ENCODE measurements at regions not wholly inside any gene's neighbourhood (a gene's known extent, or its start where the extent isn't known, plus 50 kb on each side); places are given as distances from the start of the nearest gene placed in this dataset.

DNA sequence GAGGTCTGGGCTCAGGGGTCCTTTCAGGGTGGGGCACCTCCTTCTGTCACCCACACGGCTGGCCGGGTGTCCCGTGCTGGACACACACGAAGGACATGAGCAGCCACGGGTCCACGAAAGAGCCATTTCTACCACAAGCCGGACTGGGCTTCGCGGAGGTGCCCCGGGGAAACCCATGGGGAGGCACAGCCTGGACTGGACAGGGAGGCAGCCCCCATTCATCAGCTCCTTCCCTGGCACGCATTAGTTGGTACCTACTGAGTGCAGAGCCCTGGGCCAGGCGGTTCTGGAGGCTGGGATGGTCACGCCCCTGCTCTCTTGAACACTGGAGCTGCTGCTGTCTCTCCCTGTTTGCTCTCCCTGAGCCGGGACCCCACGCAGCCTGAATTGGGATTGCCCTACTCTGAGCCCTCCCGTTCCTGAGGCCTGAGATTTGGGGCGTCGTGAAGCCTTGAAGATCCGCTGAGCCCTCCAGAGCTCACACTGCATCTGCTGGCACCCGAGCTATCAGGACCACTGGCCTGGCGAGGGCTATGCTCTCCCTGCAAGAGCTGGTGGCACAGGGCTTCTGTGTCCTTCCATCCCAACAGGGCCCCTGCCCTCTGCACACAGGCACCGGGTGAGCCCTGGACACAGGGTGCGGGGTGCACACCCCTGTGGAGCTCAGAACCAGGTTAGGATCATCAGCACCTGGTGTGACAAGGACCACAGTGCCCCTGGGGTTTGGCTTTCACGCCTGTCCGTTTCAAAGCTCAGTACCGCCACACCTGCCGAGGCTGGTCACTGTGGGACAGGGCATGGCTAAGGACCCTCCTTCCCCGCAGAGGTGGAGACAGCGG is 84.6 kb downstream of the MYEOV start:
- no peak for DNase-seq (ENCODE audit: low spot score)

DNA sequence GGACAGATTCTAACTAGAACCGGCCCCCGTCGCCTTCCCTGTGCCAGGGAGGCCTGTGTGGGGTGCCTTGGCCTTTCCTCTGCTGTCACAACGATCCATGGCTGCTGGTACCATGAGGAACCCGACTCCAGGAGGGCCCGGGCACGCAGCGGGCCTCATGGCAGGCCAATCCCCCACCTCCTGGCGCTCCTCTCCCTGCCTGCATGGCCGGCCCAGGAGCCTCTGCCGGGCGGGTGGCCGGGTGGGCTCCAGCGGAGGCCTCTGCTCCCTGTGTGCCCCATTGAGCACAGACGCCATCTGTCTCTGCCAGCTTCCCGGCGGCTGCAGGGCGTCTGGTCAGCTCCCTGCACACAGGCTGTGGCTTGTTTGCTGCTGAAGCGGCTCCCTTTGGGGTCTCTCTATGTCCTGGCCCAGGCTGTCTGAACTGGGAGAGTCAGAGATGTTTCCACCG is 86.5 kb downstream of the MYEOV start:
- no peak for DNase-seq (ENCODE audit: low spot score)

DNA sequence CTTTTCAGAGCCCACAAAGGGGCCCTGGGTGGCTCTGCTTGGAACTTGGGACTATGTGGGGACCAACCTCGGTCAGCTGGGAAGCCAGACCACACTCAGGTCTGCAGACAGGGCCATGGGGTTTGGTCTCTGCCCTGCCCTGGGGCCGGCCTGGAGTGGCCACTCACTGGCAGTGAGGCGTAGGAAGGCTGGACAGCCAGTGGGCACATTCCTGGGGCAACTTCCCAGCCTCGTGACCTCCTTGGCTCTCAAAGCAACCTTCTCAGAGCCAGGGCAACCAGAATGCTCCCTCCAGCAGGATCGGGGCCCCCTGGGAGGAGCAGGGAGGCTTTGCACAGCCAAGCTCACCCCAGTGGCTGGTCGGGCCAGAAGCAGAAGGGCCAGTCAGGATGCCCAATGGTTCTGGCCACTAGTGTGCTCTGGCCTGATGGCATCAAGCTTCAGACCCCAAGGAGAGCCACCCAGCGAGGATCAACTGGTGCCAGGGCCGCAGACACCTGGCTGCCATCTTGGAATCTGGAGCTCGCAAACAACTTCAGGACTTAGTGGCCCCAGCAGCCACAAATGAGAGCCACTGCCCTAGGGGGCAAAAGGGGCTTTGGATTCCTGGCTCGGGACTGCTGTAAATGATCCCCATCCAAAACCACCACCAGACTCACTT is 87.1 kb downstream of the MYEOV start:
- DNase-seq (ENCODE audit: low spot score): peak; percentile 24

DNA sequence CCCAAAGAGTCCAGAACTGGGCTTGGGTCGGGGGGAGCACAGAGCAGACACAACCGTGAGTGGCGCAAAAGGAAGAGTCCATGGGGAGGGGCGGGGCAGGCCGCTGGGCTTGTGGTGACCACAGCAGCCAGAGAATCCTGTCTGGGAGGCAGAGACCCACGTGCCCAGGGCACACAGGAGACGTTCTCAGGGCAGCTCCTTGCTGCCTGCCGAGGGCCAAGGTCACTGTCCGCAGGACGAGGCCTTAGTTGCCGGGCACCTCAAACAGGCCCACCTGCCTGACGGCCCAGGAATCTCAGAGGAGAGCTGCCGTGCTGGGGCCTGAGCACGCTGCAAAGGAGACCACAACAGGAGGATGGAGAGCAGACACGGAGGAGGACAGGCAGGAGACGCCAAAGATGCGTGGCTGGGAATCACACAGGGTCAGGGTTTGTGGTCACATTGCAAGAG is 87.8 kb downstream of the MYEOV start:
- no peak for DNase-seq (ENCODE audit: low spot score)

DNA sequence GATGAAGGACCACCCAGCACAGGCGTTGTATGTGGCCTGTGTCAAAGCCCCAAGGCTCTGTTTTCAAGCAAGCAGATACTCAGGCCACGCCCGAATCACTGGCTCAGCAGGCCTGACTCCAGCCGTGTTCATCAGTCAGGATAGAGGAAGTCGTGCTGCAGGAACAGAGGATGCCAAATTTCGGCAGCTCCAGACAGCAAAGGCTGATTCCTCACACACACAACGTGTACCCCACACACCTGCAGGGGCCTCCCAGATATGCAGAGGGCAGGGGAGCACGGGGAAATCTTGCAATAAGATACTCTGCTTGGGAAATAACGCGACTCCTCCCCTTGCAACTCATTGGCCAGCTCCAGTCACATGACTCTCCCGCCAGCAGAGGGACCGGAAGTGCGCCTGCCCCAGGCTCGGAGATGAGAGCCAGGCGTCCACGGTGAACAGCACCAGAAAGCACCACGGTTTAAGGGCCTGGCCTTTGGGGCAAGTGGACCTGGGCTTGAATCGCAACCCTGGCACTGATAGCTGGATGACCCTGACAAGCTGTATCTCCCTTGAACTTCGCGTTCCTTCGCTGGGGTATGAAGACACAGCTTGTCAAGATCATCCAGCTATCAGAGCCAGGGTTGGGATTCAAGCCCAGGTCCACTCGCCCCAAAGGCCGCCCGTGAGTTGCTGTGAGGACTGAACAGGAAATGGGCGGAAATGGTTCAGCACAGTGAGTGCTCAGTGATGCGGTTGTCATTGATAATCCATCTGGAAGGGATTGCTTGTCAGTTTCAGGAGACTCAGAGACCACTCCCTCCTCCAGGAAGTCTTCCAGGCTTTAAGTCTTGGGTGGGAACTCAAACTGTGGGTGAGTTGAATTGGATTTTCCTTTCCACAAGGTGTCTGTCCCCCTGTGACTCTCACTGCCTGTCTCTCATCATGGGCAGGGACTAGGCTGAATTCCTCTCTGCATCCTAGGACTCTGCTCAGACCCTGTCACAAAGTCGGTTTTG is 88.5 kb downstream of the MYEOV start:
- DNase-seq (ENCODE audit: low spot score): peak; percentile 47

DNA sequence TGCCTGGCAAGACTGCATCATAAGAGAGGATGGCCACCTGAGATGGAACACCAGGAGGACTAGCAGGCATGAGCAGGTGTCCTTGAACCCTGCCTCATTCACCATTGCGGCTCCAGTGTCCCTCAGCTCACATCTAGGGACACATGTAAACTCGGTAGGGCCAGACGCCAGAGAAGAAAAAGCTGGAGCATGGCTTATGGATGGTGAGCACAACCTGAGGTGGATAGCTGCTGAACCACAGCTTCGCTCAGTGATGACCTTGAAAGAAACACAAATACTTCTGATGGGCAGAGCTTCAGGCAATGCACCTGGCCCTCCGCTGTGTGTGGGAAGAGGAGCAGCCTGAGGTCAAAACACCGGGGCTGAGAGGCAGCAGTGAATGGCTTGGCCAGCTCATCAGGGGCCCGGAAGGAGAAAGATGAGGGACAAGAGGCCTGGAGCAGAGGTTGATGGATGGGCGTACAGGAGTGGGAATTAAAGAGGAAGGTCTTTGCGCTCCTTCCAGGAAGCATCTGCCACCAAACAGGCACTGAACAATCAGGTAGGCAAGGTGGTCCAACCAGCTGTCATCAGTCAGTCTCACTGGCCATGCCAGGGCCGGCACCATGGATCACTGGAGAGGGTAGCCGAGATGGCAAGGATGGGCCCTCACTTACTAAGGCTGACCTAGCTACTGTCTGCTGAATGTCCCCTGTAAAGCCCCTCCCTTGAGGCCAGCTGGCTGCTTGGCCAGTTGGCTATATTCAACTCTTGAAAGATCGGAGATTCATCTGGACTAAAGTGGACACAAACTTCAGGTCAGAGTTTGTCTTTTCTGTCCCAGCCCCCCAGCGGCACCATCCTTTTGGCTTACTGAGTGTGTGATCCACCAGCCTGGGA is 89.7 kb downstream of the MYEOV start:
- no peak for DNase-seq (ENCODE audit: low spot score)

DNA sequence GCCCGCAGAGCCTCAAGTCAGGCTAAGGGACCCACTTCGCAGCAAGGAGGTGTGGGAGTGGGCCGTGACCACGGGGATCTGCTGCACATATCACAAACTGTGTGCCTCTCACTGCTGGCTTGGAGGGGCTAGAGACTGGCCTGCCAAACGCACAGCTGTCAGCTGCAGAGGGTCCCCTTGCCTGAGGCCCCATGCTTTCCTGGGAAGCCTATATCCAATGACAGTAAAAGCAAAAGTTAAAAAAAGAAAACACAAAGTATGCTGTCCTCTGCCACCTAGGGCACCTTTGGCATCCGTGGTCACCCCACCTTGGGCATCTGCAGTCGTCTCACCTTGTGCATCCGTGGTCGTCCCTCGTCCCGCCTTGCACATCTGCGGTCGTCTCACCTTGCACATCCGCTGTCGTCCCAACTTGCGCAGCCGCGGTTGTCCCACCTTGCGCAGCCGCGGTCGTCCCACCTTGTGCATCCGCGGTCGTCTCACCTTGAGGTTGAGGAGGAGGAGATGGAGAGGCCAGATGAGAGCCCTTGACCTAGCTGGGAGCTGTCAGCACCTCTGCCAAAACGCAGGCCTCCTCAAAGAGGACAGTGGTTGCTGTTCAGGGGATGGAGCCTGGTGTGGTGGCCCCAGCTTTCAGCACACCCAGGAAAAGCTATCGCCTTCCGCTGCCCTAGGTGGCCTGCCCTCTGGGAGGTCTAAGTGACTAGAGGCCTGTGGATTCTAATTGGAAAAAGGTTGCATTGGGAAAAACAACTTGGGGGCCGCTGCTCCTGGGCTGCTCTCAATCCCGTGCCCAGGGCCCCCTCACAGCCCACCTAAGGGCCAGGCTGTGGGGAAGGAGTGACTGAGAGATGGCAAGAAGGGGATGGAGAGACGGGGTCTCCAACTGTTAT is 90.5 kb downstream of the MYEOV start:
- no peak for DNase-seq (ENCODE audit: low spot score)

DNA sequence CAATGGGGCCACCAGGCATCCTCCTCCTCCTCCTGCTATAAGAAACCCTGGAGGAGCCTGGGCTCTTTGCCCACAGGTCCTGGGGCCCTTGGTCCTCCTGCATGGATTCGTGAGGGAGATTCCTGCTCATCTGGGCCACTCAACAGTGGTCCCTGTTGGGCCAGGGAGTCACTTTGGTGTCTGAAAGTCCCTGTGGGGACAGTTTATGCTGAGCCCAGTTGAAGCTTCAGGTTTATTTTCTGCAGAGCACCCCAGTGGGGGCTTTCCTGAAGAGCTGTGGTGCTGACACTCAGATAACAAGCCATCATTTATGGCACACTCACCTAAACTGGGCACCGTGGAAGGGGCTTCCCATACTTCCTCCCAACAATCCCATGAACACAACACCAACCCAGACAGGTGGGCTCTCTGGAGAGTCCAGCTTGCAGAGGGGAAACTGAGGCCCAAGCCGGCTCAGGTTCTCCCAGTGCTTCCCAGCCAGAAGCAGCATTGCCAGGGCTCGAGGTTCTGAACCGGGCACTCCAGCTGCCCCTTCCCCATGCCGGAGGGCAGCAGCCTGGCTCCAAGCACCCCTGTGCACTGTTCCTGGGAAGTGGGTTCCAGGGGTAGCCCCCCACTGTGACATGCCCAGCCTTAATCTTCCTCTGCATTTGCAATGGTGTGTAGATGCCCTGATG is 91.3 kb downstream of the MYEOV start:
- DNase-seq (ENCODE audit: low spot score): no peak

DNA sequence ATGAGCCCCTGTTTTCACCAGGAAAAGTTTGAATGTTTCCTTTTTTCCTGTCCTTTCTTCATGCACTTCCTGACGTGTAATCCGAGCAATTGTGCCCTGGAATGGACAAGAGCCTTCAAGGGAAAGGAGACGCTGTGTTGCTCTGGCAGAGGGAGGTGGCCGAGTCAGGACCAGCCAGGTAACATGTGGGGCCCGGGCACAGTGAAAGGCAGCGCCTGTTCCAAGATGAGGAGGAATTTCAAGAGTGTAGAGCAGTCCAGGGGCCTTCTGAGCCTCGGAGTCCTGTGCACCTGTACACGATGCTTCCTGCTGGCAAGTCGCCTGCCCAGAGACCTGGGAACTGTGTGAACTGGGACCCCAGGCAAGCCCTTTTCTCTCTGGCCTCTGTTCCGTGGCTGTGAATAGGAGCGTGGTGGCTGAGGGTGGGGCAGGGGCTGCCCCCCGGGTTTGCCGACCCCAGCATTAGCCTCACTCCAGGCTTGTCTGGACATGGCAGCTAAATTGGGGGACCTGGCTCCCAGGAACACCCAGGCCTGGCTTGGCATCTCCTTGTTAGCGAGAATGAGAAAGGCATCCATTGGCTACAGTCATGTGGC is 92.0 kb downstream of the MYEOV start:
- DNase-seq (ENCODE audit: low spot score): no peak

DNA sequence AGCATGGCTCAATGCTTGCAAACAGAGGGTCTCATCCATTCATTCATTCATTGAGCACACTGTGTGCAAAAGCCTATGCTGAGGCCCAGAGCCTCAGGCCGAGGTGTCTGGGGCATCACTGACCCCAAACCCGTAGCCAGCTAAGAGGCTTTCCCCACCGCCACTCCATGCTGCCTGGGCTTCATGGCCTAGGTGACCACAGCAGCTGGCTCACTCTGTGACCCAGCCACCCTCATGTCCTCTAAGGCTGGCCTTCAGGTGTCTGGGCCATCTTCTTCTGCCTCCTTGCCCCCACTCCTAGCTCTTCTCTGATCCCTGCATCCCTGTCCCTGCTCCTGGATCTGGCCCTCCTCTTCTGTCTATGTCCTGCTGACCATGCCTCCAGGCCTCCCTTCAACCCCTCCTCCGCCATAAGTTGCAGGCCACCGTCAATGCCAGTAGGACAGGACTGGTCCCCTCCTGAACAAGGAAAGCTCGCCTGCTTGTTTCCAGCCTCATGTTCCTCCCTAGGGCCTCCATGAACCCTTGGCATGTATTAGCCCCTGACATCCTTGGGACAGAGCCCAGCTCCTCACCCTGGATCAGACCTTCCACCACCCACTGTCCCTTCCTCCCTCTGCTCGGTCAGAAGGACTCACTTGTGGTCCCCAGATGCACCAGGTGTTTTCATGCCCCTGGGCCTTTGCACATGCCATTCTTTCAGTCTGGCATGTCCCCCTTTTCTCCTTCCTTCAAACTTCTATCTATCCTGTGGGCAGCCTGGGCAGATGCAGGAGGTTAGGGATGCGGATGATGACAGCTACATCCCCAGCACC is 92.8 kb downstream of the MYEOV start:
- DNase-seq (ENCODE audit: low spot score): no peak

DNA sequence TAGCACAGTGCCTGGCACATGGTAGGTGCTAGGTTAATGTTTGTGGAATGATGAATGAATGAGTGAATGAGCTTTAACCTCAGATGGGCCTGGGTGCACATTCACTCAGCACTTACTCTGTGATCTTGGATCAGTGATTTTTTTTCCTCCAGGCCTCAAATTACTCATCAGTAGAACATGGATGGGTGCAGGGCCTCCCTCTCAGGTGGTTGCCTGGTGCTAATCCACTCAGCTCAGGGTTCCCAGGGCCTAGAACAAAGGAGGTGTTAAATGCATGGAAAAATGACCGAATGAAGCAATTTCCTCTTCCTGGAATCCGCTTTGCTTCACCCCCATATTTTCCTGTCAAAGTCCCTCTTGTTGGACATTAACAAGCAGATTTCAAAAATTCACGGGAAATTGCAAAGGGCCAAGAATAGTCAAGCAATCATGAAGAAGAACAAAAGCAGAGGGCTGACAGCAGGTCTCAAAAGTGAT is 93.5 kb downstream of the MYEOV start:
- DNase-seq (ENCODE audit: low spot score): no peak

DNA sequence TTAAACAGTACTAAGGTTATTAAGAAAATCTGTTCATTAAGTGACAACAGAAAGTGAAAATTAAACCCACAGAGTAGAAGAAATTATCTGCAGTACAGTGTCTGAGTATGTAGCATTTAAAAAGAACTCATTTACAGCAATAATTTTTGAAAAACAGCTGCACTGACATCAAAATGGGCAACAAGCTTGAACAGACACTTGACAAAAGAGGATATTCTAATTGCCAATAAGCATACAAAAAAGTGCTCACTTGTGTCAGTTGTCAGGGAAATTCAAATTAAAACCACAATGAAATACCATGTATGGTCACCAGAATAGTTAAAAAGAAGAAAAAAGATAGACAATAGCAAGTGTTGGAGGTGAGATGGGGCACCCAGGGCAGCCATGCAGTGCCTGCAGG is 93.3 kb upstream of the LINC01488 start:
- DNase-seq (ENCODE audit: low spot score): no peak

DNA sequence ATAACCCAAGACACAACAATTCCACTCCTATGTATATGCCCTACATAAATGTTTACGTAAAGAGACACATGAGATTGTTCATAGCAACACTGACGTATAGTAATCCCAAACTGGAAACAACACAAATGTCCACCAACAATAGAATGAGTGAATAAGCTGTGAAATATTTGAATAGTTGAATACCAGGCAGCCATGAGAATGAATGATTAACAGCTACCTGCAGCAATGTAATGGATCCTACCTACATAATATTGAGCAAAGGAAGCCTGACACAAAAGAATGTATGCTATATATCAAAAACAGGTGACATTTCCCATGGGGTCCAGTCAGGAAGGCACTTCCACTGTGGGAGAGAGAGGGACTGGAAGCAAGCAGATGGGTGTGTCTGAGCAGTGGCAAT is 92.8 kb upstream of the LINC01488 start:
- DNase-seq (ENCODE audit: low spot score): no peak

DNA sequence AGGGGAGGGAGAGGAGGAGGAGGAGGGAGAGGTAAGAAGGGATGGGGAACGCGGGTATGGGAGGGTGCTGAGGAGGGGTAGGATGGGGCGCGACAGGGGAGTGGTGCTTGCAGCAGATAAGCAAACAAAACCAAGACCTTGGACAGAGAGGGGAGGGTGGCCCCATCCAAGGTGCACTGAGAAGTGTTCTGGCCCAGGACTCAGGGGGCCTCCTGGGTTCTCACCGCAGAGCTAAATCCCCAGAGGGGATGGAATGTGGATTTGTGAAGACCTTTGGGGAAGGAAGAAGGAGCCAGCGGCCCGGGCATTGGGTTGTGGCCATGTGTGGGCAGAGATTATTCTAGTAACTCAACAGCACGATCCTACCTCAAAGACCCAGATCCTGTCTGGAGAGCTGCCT is 90.9 kb upstream of the LINC01488 start:
- DNase-seq (ENCODE audit: low spot score): no peak

DNA sequence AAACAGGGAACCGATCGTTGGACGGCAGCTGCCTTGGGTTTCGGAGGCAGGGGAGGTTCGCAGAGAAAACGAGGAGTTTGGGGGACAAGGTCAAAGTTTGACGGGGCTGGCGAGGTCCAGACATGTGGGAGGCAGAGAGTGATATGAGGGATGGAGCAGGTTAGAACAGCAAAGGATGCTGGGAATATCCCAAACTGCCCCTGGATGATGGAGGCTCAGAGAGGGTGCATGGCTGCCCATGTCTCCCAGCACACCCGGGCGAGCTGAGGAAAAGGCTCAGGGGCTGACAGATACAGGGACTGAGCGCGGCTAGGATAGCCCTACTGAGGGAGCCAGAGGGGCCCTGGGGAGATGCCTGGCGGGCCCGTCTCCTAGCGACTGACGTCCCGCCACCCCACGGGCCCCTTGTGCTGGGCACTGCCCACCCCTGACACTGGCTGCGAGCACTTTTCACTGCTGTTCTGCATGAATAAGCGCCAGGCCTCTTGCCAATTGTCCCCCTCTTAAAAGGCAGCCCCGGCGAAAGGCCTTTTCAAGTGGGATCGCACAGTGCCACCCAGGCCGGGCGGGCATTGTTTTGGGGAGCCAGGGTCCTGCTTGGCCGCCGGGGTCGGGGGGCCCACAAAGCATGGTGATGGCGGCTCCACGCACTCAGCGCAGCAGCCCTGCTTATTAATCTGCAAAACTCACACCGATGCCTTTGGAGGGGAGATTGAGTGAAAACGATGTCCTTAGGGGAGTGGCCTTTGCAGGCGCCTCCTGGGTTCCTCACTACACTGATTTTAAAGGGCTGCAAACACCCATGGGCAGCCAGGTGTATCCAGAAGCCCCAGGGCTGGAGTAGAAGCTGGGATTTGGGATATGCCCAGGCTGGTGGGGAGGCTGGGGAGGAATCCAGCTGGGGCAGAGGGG is 90.0 kb upstream of the LINC01488 start:
- DNase-seq (ENCODE audit: low spot score): no peak

DNA sequence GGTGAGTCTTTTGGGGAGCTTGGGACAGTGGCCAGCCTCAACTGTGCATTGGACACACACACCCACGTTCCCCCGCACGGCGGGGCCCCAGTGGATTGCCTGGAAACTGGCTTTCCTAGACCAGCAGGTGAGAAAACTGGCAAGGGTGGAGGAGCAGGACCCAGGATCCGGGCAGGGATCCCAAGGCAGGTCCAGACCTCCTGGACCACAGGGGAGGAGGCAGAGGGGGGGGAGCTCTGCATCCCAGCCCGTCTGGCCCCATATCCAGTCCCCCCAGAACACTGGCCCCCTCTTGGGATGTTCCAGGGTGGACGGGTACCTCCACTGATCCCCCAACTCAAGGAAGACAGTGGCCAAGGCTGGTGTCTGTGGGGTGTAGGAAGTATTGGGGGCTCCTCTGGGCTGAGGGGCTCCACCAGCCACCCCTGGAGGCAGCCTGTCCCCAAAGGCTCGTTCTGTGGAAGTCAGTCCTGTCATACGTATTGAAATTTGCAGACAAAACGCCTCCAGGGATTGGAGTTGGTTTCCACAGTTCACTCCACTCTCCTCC is 89.3 kb upstream of the LINC01488 start:
- DNase-seq (ENCODE audit: low spot score): no peak

All from Ammon's horn (tissue), 1 donor.